ENCODE measurements at regions not wholly inside any gene's neighbourhood (a gene's known extent, or its start where the extent isn't known, plus 50 kb on each side); places are given as distances from the start of the nearest gene placed in this dataset.
"Not testable (repeated sequence)": the region's sequence is repeated elsewhere in the genome, so short reads cannot be mapped to it uniquely, and the experiment has no call there.

- not testable (repeated sequence) for H3K9me3 Mint-ChIP-seq; H3K36me3 Mint-ChIP-seq (ENCODE audit: insufficient read depth in 2 of 2); H3K27ac Mint-ChIP-seq; H3K4me1 Mint-ChIP-seq (ENCODE audit: low read depth); H3K27me3 Mint-ChIP-seq (ENCODE audit: low read depth)
- H3K4me3 Mint-ChIP-seq: peak overlapping the region; percentile 40 to 65
- peak; percentile 33 to 37 for ATAC-seq (replicated peaks in 1 of 2)
- peak in 1 of 2 donors; percentile 1 for DNase-seq
These were observed 66.3 kb downstream of the FAM72B start for GRCh38 chr1:121117622-121118479.
